Amygdala (tissue), 56 donors: ENCODE measurements at regions not wholly inside any gene's neighbourhood (a gene's known extent, or its start where the extent isn't known, plus 50 kb on each side); places are given as distances from the start of the nearest gene placed in this dataset.

Experiments
- DNase-seq, 56 donors: peaks; one replicate each; lab custom pipeline; 2025; lab: John Stamatoyannopoulos, UW

- no peak for DNase-seq
These were observed 230.0 kb upstream of the LNX1 start for GRCh38 chr4:53821179-53821851.

- no peak for DNase-seq
These were observed 226.8 kb upstream of the LNX1 start for GRCh38 chr4:53818104-53818503.

DNA sequence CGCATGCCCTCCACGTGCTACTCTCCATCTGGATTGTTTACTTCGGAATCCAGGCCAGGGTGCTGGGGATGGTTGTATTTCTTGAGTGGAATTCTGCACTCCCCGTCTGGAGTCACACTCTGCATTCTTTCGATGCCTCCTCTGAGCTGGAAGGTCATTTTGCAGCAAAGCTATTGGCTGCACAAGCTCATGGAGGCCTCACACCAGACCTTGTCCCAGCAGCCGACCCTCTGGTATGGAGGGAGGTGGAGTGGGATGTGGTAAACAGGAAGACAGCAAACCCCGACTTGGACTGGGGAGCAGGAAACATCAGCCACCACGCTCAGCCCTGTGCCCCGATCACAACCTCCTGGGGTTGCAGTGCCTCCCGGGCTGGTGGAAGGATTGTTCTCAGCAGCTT, 225.3 kb upstream of the LNX1 start:
- no peak for DNase-seq

- DNase-seq = no peak
These were observed 224.0 kb upstream of the LNX1 start for GRCh38 chr4:53815281-53815680.

GRCh38 chr4:53813998-53814397, 222.7 kb upstream of the LNX1 start:
- DNase-seq = no peak

DNA sequence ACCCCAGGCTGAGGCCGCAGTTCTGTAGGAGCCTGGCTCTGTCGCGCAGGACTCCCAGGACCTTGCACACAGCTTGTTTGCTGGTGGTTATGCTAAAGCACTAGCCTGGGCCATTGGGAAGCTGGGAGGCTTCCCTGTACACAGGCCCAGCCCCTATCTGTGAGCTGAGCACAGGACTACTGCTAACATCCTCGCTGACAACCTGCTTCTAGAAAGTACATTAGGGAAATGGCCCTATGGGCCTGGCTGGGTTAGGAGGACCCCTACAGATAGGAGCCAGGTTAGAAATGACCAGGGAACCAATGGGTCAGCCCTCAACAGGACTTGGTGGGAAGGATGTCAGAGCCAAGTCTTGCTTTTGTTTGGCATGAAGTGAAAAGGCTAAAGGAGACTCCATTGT, 219.4 kb upstream of the LNX1 start:
- no peak for DNase-seq

DNA sequence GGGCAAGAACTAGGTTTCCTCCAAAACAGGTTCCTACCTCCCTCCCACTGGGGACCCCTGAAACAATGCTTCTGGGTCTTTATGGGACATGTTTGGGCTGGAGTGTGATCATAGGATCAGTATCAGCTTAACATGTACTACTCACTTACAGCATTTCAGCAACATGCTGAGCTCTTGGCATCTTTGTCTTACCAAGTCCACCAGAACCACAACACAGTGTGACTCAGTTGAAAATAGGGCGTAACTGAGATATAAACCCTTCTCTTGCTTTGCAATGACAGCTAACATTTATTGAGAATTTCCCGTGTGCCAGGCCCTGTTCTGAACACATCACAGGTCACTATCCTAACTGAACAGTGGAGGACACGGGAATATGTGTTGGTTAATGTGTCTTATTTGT, 218.5 kb upstream of the LNX1 start:
- DNase-seq = no peak

DNA sequence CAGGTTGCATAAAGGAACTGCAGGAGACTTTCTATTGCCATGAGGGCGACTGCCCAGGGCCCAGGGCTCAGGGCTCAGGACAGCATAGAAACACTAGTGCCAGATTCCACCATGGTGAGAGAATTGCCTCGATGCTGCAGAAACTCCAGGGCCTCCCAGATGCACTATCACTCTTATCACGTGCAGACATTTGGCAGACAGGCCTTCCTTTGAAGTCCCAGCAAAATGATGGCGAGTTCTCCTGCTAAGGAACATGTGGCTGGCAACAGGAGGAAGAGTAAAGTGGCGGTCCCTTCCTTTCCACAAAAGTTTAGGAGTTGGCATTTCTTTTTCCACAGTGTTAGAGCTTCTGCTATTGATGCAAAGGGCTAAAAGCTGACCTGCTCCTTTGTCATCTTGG, 214.0 kb upstream of the LNX1 start:
- DNase-seq = no peak

- DNase-seq = peak in 12 of 56 donors; percentile 1 to 45 (median 4)
These were observed 213.4 kb upstream of the LNX1 start for GRCh38 chr4:53804719-53805118.

DNA sequence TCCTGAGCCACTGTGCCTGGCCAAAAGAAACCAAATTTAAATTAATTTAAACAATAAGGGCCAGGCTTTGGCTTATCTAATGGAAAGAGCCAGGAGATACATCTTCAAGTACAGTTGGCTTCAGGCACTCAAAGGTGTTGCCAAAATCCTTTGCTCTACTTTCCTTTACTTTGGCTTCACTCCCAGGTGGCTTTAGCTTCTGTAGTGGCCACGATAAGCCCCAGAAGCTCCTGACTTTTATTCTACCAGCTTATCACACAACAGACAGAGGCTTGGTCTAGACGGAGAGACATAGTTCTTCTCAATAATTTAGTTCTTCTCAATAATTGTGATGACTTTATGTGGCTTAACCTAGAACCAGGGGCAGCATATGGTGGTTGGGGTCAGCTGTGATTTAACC, 211.2 kb upstream of the LNX1 start:
- no peak for DNase-seq

DNA sequence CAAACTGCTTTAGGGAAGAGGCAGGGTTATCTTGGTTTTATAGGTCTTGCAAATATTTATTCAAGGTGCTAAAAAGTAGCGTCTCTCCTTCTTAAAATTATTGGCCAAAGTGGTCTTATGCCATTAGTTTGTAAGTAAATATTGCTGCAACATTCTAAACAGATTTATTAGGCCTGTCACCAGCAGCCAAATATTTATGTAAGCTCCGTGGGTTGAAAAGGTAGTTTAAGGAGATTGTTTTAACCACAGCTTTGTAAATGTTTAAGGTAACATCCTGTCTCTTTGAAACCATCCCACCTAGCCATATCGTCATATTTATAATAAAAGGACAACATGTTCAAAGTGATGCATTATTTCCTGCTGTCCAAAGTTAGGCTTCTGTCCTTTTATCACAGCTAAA, 210.1 kb upstream of the LNX1 start:
- no peak for DNase-seq

DNA sequence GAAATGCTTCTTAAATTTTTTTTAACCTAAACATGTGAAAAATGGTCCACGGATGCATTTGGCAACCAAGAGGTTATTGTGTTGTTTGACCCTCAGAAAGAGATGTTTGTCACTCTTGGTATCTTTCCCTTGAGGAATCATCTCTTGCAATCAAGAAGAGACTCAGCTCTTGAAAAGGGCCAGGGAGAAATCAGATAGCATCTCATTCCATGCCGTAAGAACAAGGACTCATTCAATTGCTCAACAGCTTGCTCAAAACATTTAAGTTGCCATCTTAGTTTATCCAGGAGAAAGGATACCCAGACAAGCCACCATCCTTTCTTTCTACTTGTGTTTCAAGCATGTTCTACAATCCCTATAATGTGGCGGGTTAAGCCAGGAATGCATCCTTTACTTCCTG, 209.5 kb upstream of the LNX1 start:
- no peak for DNase-seq

GRCh38 chr4:53793096-53793495, 201.8 kb upstream of the LNX1 start:
- no peak for DNase-seq

- DNase-seq = peak in 6 of 56 donors; percentile 4 to 42 (median 10)
These were observed 199.0 kb upstream of the LNX1 start for GRCh38 chr4:53790286-53790685.

DNA sequence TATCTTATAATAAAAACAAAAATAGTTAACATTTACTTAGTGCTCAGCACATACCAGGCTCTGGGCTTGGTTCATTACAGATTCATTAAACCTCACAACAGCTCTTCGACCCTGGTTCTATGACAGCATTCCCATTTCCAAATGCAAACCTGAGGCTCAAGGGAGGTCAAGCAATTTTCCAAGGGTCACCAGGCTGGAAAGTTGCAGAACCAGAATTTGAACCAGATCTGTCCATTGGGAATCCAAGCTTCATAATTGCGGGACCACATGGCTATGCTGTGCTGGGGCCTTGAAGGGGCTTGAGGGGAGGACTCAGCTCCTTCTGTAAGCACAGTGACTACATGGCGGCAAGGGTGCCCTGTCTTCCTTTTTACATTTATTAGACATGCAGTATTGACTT, 197.3 kb upstream of the LNX1 start:
- no peak for DNase-seq

DNA sequence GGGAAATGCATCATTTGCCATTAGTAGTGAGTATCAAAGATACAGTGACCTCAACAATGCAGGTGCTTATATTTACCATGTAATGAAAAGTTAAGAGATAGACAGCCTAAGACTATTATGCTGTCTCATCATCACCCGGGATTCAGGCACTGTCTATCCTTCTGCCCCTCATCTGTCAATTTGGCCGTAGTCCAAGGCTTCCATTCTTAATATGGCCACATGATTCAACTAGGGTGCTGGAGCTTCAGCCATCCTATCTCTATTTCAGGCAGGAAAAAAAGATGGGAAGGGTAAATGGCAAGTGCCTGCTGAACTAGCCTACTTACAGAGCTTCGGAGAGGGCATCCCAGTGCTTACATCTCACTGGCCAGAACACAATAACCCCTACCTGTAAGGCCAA, 196.7 kb upstream of the LNX1 start:
- DNase-seq = no peak

- no peak for DNase-seq
These were observed 195.3 kb upstream of the LNX1 start for GRCh38 chr4:53786632-53787031.

DNA sequence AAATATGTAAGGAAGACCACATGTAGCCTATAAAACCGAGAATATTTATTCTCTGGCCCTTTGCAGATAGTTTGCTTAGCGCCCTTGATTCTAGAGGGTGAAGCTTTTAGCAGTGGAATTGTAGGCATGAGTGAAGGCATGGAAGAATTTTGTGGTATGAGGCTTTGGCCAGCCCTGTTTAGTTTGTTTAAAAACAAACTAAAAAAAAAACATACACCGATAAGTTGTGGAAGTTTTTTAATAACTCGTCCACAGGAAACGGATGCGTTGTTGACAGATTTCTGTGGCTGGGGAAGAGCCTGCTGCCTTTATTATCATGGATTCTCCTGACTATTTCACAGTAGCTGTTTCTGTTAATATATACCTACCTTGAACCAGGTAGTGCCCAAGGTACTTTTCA, 194.7 kb upstream of the LNX1 start:
- DNase-seq = no peak

GRCh38 chr4:53784112-53784511, 192.8 kb upstream of the LNX1 start:
- no peak for DNase-seq

GRCh38 chr4:53783208-53783859, 192.0 kb upstream of the LNX1 start:
- DNase-seq = no peak

- no peak for DNase-seq
These were observed 191.2 kb upstream of the LNX1 start for GRCh38 chr4:53782458-53782845.

GRCh38 chr4:53781629-53782457, 190.6 kb upstream of the LNX1 start:
- no peak for DNase-seq
